ENCODE measurements at regions not wholly inside any gene's neighbourhood (a gene's known extent, or its start where the extent isn't known, plus 50 kb on each side); places are given as distances from the start of the nearest gene placed in this dataset.

DNA sequence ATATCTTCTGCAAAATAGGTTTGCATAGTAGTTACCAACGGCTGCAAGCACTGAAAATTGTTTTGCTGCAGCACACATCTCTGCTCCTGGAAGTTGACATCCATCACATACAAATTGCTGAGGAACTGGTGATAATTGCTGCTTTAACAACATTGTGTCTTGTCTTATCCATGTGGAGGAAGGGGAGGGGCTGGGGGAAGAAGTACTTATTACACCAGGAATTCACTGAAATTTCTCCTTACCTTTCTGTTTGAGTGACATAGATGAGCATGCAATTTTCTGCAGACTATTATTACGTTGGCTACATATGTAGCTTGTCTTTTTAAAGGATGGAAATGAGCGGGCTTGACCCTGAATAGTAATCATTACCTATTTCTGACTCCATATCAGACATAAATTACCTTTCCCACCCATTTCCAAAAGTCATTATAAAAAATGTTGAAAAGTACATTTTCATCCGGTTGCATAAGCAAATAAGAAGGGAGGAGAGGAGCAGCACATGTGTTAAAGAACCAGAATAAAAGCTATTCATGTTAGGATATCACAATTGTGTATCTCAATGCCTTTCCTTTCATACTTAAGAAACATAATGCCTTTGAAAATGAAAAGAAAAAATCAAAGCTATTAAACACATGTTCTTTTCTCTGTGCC lies 1905.6 kb downstream of the PCDH7 start:
- WGBS (ENCODE audit: insufficient coverage), result no CpG with 5 or more reads among the region's 4 CpGs
- Histone ChIP-seq H3K4me3 (ENCODE audit: control insufficient read depth in 1 of 2, extremely low read depth in 1 of 2, low read length in 1 of 2) (no peak overlapping the region), H3K27ac (ENCODE audit: low read length) (no peak overlapping the region), H3K4me1 (ENCODE audit: control insufficient read depth in 1 of 2, extremely low read depth in 1 of 2, insufficient read depth in 2 of 2, low read length in 2 of 2) (no peaks in the 10 kb centered on the region), H3K36me3 (ENCODE audit: control insufficient read depth in 2 of 2, extremely low read depth in 1 of 2, insufficient read depth in 1 of 2, low read length in 1 of 2) (no peaks in the 10 kb centered on the region), H3K9me3 (no peaks in the 10 kb centered on the region), H3K27me3 (replicated peaks in 1 of 2; ENCODE audit: control insufficient read depth in 2 of 2, extremely low read depth in 1 of 2, insufficient read depth in 2 of 2, low read length in 1 of 2) (no peaks in the 10 kb centered on the region)
- DNase-seq (no peak), ATAC-seq (replicated peaks in 1 of 4) (no peak)
- no peak overlapping the region for H3K27ac Mint-ChIP-seq
- H3K27me3 Mint-ChIP-seq, result no peaks in the 10 kb centered on the region
- H3K4me3 Mint-ChIP-seq, result no peak overlapping the region
- no peaks in the 10 kb centered on the region for H3K4me1 Mint-ChIP-seq
- CTCF ChIA-PET, result no interaction called here
- POLR2A ChIA-PET, result no interaction called here
- H3K36me3 Mint-ChIP-seq, result no peaks in the 10 kb centered on the region
- peaks cover 11 to 34% (median 24%) of the 10 kb centered on the region in 3 donors for H3K9me3 Mint-ChIP-seq

DNA sequence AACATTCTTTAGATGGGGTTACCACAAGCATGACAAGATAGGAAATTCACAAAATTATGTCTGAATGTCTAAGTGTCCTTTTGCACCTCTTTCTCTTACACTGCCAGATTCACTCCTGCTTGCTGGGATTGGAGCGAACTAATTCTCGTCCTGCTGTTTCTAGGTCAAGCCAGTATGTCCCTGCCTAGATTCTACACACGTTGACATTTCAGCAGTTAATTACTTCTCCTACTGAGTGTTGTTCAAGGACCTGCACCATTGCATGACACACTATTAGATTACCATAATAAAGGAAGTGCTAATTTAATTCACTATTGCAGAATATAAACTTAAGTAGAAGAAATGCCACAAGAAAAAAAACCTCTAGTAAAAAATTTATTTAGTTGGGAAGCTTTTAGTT lies 1911.7 kb downstream of the PCDH7 start:
- H3K27ac ChIP-seq (ENCODE audit: low read length), result no peak overlapping the region
- H3K36me3 ChIP-seq (ENCODE audit: control insufficient read depth in 2 of 2, extremely low read depth in 1 of 2, insufficient read depth in 1 of 2, low read length in 1 of 2), result no peaks in the 10 kb centered on the region
- H3K27me3 ChIP-seq (replicated peaks in 1 of 2; ENCODE audit: control insufficient read depth in 2 of 2, extremely low read depth in 1 of 2, insufficient read depth in 2 of 2, low read length in 1 of 2), result no peaks in the 10 kb centered on the region
- H3K4me3 Mint-ChIP-seq, result no peak overlapping the region
- POLR2A ChIA-PET, result interaction anchor here in 1 of 2 donors (0.6 to 0.7 kb wide), 2 partner anchors 15 to 72 kb away, joined by 4 to 5 read pairs; no protein-coding TSS in a partner anchor
- WGBS (ENCODE audit: insufficient coverage), result 80% methylated on average over 2 of the region's 3 CpGs
- DNase-seq (no peak), ATAC-seq (replicated peaks in 1 of 4) (no peak)
- H3K9me3 Mint-ChIP-seq, result peaks cover 7 to 19% (median 18%) of the 10 kb centered on the region in 3 donors
- CTCF ChIA-PET, result no interaction called here
- no peaks in the 10 kb centered on the region for H3K36me3 Mint-ChIP-seq
- no peaks in the 10 kb centered on the region for H3K4me1 Mint-ChIP-seq
- H3K4me3 ChIP-seq (ENCODE audit: control insufficient read depth in 1 of 2, extremely low read depth in 1 of 2, low read length in 1 of 2), result no peak overlapping the region
- no peaks in the 10 kb centered on the region for H3K4me1 ChIP-seq (ENCODE audit: control insufficient read depth in 1 of 2, extremely low read depth in 1 of 2, insufficient read depth in 2 of 2, low read length in 2 of 2)
- H3K27me3 Mint-ChIP-seq, result no peaks in the 10 kb centered on the region
- H3K9me3 ChIP-seq, result no peaks in the 10 kb centered on the region
- H3K27ac Mint-ChIP-seq, result no peak overlapping the region

DNA sequence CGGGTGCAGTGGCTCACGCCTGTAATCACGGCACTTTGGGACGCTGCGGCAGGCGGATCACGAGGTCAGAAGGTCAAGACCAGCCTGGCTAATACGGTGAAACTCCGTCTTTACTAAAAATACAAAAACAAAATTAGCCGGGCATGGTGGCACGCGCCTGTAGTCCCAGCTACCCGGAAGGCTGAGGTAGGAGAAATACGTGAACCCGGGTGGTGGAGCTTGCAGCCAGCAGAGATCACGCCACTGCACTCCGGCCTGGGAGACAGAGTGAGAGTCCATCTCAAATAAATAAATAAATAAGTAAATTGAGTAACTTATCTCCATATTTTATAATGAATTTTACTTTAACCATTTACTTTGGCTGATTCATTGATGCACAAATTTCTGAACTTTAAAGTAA lies 1913.3 kb downstream of the PCDH7 start:
- Mint-ChIP-seq H3K27ac (no peak overlapping the region), H3K36me3 (no peaks in the 10 kb centered on the region), H3K27me3 (no peaks in the 10 kb centered on the region), H3K9me3 (peaks cover 4 to 13% (median 11%) of the 10 kb centered on the region in 3 donors), H3K4me1 (no peaks in the 10 kb centered on the region), H3K4me3 (no peak overlapping the region)
- ATAC-seq (replicated peaks in 1 of 4) (no peak), DNase-seq (no peak)
- Histone ChIP-seq H3K36me3 (ENCODE audit: control insufficient read depth in 2 of 2, extremely low read depth in 1 of 2, insufficient read depth in 1 of 2, low read length in 1 of 2) (no peaks in the 10 kb centered on the region), H3K4me3 (ENCODE audit: control insufficient read depth in 1 of 2, extremely low read depth in 1 of 2, low read length in 1 of 2) (no peak overlapping the region), H3K9me3 (no peaks in the 10 kb centered on the region), H3K27ac (ENCODE audit: low read length) (no peak overlapping the region), H3K27me3 (replicated peaks in 1 of 2; ENCODE audit: control insufficient read depth in 2 of 2, extremely low read depth in 1 of 2, insufficient read depth in 2 of 2, low read length in 1 of 2) (no peaks in the 10 kb centered on the region), H3K4me1 (ENCODE audit: control insufficient read depth in 1 of 2, extremely low read depth in 1 of 2, insufficient read depth in 2 of 2, low read length in 2 of 2) (no peaks in the 10 kb centered on the region)
- WGBS (ENCODE audit: insufficient coverage), result 98% methylated on average over 7 of the region's 17 CpGs
- CTCF ChIA-PET, result no interaction called here
- POLR2A ChIA-PET, result no interaction called here

DNA sequence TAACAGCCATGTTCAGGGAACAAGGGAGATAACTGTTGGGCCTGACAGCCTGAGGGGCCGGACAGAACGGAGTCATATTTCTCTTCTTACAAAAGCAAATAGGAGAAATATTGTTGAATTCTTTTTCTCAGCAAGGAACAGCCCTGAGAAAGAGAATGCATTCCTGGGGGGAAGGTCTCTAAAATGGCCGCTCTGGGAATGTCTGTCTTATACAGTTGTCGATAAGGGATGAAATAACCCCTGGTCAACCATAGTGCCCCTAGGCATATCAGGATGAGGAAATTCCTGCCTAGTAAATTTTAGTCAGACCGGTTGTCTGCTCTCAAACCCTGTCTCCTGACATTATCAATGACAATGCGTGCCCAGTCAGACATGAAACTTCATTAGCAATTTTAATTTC lies 1925.5 kb downstream of the PCDH7 start:
- ATAC-seq (replicated peaks in 1 of 4), result no peak

DNA sequence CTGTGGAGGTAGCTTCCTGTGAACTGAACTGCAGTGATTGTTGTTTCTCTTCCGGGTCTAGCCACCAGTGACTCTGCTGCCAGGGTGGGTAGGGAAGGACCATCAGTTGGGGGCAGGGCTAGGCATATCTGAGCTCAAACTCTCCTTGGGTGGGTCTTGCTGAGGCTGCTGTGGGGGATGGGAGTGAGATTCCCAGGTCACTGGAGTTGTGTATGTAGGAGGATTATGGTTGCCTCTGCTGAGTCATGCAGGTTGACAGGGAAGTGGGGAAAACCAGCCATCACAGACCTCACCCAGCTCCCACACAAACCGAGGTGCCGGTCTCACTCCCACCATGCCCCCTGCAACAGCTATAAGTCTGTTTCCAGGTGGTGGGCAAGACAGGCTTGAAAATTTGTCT lies 1937.8 kb downstream of the PCDH7 start:
- CTCF ChIA-PET, result no interaction called here
- Histone ChIP-seq H3K27me3 (replicated peaks in 1 of 2; ENCODE audit: control insufficient read depth in 2 of 2, extremely low read depth in 1 of 2, insufficient read depth in 2 of 2, low read length in 1 of 2) (no peaks in the 10 kb centered on the region), H3K36me3 (ENCODE audit: control insufficient read depth in 2 of 2, extremely low read depth in 1 of 2, insufficient read depth in 1 of 2, low read length in 1 of 2) (no peaks in the 10 kb centered on the region), H3K9me3 (peaks cover 4% of the 10 kb centered on the region), H3K4me3 (ENCODE audit: control insufficient read depth in 1 of 2, extremely low read depth in 1 of 2, low read length in 1 of 2) (no peak overlapping the region), H3K27ac (ENCODE audit: low read length) (no peak overlapping the region), H3K4me1 (ENCODE audit: control insufficient read depth in 1 of 2, extremely low read depth in 1 of 2, insufficient read depth in 2 of 2, low read length in 2 of 2) (no peaks in the 10 kb centered on the region)
- Mint-ChIP-seq H3K27ac (no peak overlapping the region), H3K4me3 (no peak overlapping the region), H3K4me1 (no peaks in the 10 kb centered on the region), H3K27me3 (no peaks in the 10 kb centered on the region), H3K36me3 (no peaks in the 10 kb centered on the region), H3K9me3 (peaks cover 8 to 37% (median 21%) of the 10 kb centered on the region in 3 donors)
- POLR2A ChIA-PET, result no interaction called here
- no peak for ATAC-seq (replicated peaks in 1 of 4)
- DNase-seq, result no peak
- 80% methylated on average over 3 of the region's 3 CpGs for WGBS (ENCODE audit: insufficient coverage)

More for the DNA sequence above, 1925.5 kb downstream of the PCDH7 start:
- DNase-seq, result no peak
- Histone ChIP-seq H3K4me3 (ENCODE audit: control insufficient read depth in 1 of 2, extremely low read depth in 1 of 2, low read length in 1 of 2) (no peak overlapping the region), H3K27me3 (replicated peaks in 1 of 2; ENCODE audit: control insufficient read depth in 2 of 2, extremely low read depth in 1 of 2, insufficient read depth in 2 of 2, low read length in 1 of 2) (no peaks in the 10 kb centered on the region), H3K27ac (ENCODE audit: low read length) (no peak overlapping the region), H3K4me1 (ENCODE audit: control insufficient read depth in 1 of 2, extremely low read depth in 1 of 2, insufficient read depth in 2 of 2, low read length in 2 of 2) (no peaks in the 10 kb centered on the region), H3K9me3 (no peaks in the 10 kb centered on the region), H3K36me3 (ENCODE audit: control insufficient read depth in 2 of 2, extremely low read depth in 1 of 2, insufficient read depth in 1 of 2, low read length in 1 of 2) (no peaks in the 10 kb centered on the region)
- Mint-ChIP-seq H3K27me3 (no peaks in the 10 kb centered on the region), H3K27ac (no peak overlapping the region), H3K9me3 (peaks cover 19 to 35% (median 19%) of the 10 kb centered on the region in 3 donors), H3K4me1 (no peaks in the 10 kb centered on the region), H3K36me3 (no peaks in the 10 kb centered on the region), H3K4me3 (no peak overlapping the region)
- ChIA-PET CTCF (no interaction called here), POLR2A (no interaction called here)
- 86% methylated on average over 3 of the region's 6 CpGs for WGBS (ENCODE audit: insufficient coverage)

DNA sequence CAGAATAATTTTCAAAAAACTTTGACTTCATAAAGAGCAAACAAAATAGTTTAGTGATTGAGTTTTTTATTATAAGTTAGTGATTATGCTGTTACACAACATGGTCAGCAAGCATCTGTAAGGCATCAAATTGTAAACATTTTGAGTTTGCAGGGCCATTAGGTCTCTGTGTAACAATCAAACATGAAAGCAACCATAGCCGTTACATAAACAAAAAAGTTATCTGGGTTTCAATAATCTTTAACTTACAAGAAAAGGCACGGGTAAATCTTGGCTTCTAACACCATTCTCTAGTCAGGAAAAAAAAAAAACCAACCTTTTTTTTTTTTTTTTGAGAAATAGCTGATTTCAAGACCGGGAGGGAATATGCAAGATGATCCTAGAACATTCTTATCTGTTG lies 1941.1 kb downstream of the PCDH7 start:
- H3K36me3 Mint-ChIP-seq, result no peaks in the 10 kb centered on the region

DNA sequence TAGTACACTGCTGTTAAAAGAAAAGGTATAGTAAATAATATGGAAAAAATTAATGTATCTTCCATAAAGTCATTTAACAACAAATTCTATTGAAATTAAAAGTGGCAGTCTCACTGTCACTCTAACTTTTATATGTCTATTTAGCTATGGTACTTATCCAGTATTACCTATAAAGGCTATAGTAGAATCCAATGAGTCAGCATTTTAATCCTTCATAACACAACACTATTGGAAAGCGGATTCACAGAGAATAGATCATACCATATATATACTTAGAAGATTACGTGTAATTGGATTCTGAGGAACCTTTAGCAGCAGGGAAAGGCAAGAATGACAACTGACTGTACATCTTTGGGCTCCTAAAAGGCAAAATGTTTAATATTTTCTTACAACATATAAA lies 1942.6 kb downstream of the PCDH7 start:
- Mint-ChIP-seq H3K9me3 (peaks cover 6 to 16% (median 7%) of the 10 kb centered on the region in 3 donors), H3K27ac (no peak overlapping the region), H3K36me3 (no peaks in the 10 kb centered on the region), H3K27me3 (no peaks in the 10 kb centered on the region), H3K4me1 (no peaks in the 10 kb centered on the region), H3K4me3 (no peak overlapping the region)
- ATAC-seq (replicated peaks in 1 of 4), result no peak
- Histone ChIP-seq H3K27ac (ENCODE audit: low read length) (no peak overlapping the region), H3K9me3 (peaks cover 4% of the 10 kb centered on the region), H3K27me3 (replicated peaks in 1 of 2; ENCODE audit: control insufficient read depth in 2 of 2, extremely low read depth in 1 of 2, insufficient read depth in 2 of 2, low read length in 1 of 2) (no peaks in the 10 kb centered on the region), H3K36me3 (ENCODE audit: control insufficient read depth in 2 of 2, extremely low read depth in 1 of 2, insufficient read depth in 1 of 2, low read length in 1 of 2) (no peaks in the 10 kb centered on the region), H3K4me1 (ENCODE audit: control insufficient read depth in 1 of 2, extremely low read depth in 1 of 2, insufficient read depth in 2 of 2, low read length in 2 of 2) (no peaks in the 10 kb centered on the region), H3K4me3 (ENCODE audit: control insufficient read depth in 1 of 2, extremely low read depth in 1 of 2, low read length in 1 of 2) (no peak overlapping the region)
- no CpG with 5 or more reads among the region's 2 CpGs for WGBS (ENCODE audit: insufficient coverage)
- no peak for DNase-seq
- ChIA-PET POLR2A (no interaction called here), CTCF (interaction anchor here in 1 of 2 donors (0.6 kb wide), 1 partner anchor 247 kb away, joined by 3 read pairs; no protein-coding TSS in a partner anchor)

More for the DNA sequence above, 1941.1 kb downstream of the PCDH7 start:
- ChIA-PET CTCF (no interaction called here), POLR2A (no interaction called here)
- Mint-ChIP-seq H3K27me3 (no peaks in the 10 kb centered on the region), H3K27ac (no peak overlapping the region), H3K4me1 (no peaks in the 10 kb centered on the region), H3K4me3 (no peak overlapping the region), H3K9me3 (peaks cover 12 to 27% (median 23%) of the 10 kb centered on the region in 3 donors)
- Histone ChIP-seq H3K9me3 (peaks cover 4% of the 10 kb centered on the region), H3K27me3 (replicated peaks in 1 of 2; ENCODE audit: control insufficient read depth in 2 of 2, extremely low read depth in 1 of 2, insufficient read depth in 2 of 2, low read length in 1 of 2) (no peaks in the 10 kb centered on the region), H3K4me3 (ENCODE audit: control insufficient read depth in 1 of 2, extremely low read depth in 1 of 2, low read length in 1 of 2) (no peak overlapping the region), H3K27ac (ENCODE audit: low read length) (no peak overlapping the region), H3K36me3 (ENCODE audit: control insufficient read depth in 2 of 2, extremely low read depth in 1 of 2, insufficient read depth in 1 of 2, low read length in 1 of 2) (no peaks in the 10 kb centered on the region), H3K4me1 (ENCODE audit: control insufficient read depth in 1 of 2, extremely low read depth in 1 of 2, insufficient read depth in 2 of 2, low read length in 2 of 2) (no peaks in the 10 kb centered on the region)
- ATAC-seq (replicated peaks in 1 of 4) (no peak), DNase-seq (no peak)
- WGBS (ENCODE audit: insufficient coverage), result no CpG with 5 or more reads among the region's 3 CpGs
